Hematopoietic multipotent progenitor cell treated with erythropoietin and hydrocortisone succinate and interleukin-3 and kit ligand, for 6 days (in vitro differentiated cells): ENCODE measurements at regions not wholly inside any gene's neighbourhood (a gene's known extent, or its start where the extent isn't known, plus 50 kb on each side); places are given as distances from the start of the nearest gene placed in this dataset.

Source experiments
- DNase-seq: peaks from one replicate; pipeline ENCODE4 v3.0.0-alpha.2; 2015

DNA sequence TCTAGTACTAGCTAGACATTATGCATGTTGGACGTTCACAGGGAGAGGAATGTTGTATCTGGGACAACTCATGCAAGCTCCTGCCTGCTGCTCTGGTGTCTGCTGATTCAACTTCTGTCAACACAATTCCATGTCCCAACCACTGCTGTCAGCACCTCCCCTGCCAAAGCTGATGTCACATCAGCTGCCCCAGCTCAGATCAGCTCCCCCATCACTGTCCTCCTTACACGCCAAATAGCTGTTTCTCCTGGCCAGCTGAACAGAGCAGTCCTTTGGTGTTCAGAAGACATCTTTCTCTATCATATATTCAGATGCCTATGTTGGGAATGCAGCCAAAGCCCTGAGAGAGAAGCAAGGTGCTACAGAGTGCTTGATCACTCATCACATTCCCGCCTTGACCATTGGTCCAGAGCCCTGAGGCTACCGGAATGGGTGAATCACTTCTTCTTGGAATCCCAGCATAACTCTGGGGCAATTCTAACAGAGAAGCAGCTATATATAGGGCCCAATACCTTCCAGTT is 223.3 kb downstream of the SEC61B start:
- DNase-seq = no peak

GRCh38 chr9:99445920-99446319 is 223.8 kb downstream of the SEC61B start:
- no peak for DNase-seq

GRCh38 chr9:99447951-99448350 is 225.9 kb downstream of the SEC61B start:
- no peak for DNase-seq

DNA sequence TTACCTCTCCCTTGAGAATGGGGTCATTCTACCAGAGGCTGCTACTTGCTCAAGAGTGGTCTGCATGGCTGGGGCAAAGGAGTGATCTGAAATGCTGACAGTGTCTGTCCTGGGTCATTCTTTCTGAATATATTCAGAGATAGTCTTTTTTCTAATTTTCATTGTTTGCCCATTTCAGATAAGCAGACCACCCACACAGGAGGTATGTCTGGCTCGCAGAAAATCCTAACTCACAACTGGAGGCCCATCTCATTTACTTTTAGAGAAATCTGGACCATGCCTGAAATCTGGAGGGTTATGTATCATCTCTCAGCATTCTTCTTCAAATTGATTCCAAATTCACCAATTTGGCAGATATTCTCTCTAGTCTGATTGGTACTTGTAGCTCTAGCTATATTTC is 227.6 kb downstream of the SEC61B start:
- no peak for DNase-seq

GRCh38 chr9:99451112-99451606 is 229.1 kb downstream of the SEC61B start:
- no peak for DNase-seq

DNA sequence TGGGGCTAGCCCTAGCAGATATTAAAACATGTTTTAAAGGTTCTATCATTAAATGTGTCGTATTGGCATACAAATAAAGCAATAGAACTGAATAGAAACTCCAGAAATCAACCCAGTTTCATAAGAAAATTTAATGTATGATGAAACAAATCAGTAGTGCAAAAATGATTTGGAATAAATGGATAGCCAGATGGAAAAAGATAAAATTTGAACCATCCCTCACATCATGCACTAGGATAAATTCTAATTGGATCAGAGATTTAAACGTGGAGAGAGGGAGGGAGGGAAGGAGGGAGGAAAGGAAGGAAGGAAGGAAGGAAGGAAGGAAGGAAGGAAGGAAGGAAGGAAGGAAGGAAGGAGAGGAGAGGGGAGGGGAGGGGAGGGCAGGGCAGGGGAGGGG is 235.3 kb downstream of the SEC61B start:
- no peak for DNase-seq

DNA sequence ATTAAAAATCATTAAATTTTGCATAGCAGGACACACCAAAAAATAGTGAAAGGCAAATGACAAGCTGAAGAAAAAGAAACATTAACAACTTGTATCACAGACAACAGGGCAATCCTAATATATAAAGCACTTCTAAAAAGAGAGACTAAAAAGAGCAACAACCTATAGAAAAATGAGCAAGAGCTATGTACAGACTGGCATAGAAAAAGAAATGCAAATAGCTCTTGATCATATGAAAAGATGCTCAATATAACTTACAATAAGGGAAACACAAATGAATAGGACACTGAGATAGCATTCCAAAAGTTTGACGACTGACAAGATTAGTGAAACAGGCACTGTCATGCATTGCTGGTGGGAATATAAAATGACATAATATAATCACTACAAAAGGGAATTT is 235.9 kb downstream of the SEC61B start:
- DNase-seq = no peak

DNA sequence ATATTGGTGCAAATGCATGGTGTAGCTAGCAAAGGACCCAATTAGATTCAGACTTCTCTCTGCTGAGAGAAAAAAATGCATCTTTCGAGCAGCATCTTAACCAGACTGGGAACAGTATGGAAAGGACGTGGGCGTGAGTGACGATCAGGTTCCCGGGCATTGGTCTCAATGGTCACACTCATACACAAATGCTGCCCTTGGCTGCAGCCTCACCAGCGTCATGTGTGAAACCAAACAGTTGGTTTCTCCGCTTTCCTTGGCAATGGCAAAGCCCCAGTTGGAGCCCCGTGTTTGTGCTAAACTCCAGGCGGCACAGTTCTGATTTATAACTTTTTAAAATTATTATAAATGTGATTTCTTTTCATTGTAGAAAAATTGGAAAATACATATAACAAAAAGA is 237.8 kb downstream of the SEC61B start:
- no peak for DNase-seq

DNA sequence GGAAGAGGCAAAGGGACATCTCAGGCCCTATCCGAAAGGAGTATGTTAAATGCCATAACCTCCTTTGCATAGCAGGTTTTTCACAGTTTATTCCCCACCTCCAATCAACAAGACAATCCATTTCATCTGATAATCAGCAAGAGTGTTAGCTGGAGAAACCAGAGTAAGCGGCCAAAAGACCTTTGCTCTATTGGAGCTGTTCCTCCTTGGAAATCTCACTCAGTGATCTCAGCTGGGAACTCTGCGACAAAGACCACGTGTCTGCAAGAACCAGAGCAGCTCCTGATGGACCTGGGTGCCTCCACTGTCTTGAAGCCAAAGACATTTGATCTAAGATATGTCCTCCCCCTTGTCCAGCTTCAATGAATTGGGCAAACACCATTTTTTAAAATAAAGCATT is 241.0 kb downstream of the SEC61B start:
- DNase-seq = no peak

- no peak for DNase-seq
Measured at GRCh38 chr9:99464568-99464967, 242.5 kb downstream of the SEC61B start.

- DNase-seq = no peak
Measured at GRCh38 chr9:99465231-99465907, 243.3 kb downstream of the SEC61B start.

DNA sequence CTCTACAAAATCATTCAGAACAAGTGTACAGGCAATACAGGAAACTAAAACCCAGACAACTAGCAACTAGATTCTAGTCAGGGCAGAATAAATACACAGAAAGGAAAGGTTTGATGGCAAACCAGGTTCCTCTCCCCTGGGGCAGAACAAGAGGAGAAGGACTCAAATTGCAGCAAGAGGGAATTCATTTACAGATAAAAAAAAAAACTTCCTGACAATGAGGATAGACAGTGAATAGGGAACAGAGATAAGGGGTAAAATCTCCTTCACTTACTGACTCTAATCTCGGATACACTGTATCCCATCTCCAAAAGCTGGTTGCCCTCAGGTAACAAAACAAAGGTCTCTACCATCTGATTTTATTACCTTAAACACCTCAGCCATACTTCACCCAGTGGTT is 244.0 kb downstream of the SEC61B start:
- no peak for DNase-seq

DNA sequence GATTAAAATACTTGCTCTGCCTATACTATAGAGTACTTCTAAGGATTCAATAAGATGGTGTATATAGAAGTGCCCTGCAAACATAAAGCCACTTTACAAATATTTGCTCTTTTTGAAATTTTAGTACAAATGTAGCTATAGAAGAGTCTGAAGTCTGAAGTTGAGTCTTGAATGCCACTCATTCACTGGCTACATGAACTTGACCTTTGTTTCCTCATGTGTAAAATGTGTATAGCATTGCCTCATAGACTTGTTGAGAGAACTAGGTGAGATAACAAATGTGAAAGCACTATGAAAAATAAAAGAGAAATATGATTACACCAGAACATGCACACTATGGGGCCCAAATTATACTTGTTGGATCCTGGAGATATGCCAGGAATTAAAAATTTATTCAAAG is 244.7 kb downstream of the SEC61B start:
- no peak for DNase-seq

- no peak for DNase-seq
Measured at GRCh38 chr9:99471033-99471432, 249.0 kb downstream of the SEC61B start.

GRCh38 chr9:99472240-99472915 is 250.3 kb downstream of the SEC61B start:
- DNase-seq = no peak

DNA sequence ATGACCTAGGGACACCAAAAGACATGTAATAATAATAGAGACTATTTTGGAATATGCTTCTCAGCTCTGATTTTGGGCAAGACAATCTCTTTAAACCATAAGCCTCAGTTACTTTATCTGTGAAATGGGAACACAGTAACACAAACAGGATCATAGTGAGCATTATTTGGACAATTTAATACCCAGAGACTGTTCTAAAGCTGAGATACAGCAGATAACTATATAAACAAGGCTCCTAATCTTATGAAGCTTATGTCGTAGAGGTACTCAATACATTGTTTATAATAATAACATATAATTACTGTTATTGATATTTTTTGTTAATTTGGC is 250.8 kb downstream of the SEC61B start:
- no peak for DNase-seq

- no peak for DNase-seq
Measured at GRCh38 chr9:99474186-99474585, 252.1 kb downstream of the SEC61B start.

DNA sequence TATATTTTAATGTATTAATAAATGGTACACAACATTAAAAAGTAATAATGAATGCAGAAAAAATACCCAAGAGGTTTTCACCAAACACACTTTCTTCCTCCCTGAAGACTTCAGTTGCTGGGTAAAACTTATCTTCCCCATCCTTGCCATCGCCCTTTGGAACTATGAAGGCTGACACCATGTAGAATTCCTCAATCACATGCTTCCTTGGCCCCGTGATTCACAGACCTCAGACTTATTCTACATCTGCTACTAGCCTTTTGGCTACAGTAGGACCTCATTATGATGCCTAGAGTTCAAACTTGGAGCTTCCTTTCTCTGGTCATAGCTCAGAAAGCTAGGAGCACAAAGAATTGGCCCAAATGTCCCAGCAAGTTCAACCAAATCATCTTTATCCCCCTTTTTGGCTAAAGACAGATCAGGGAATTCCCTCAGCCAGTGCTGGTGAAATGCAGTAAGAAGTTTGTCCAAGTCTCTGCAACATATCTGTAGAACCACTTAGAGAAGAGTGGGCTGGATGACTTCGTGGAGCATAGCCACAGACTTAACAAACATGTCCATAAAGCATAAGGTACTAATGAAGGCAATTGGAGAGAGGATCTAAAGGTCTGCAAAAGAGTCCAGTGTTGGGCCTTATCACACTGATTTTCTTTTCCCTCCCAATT is 253.5 kb downstream of the SEC61B start:
- no peak for DNase-seq

- DNase-seq = no peak
Measured at GRCh38 chr9:99478469-99479027, 256.5 kb downstream of the SEC61B start.

GRCh38 chr9:99479929-99480328 is 257.8 kb downstream of the SEC61B start:
- DNase-seq = no peak

GRCh38 chr9:99485459-99485858 is 263.4 kb downstream of the SEC61B start:
- no peak for DNase-seq

GRCh38 chr9:99486684-99487083 is 264.6 kb downstream of the SEC61B start:
- no peak for DNase-seq

GRCh38 chr9:99488131-99489059 is 266.3 kb downstream of the SEC61B start:
- DNase-seq = no peak
